HG03460 (cell line): ENCODE measurements at regions not wholly inside any gene's neighbourhood (a gene's known extent, or its start where the extent isn't known, plus 50 kb on each side); places are given as distances from the start of the nearest gene placed in this dataset.

Source experiments
- ATAC-seq: cut with Tn5 transposase; IDR thresholded peaks from one replicate; pipeline ENCODE4 v1.9.1; 2021; ENCODE audit not compliant: unreplicated experiment

DNA sequence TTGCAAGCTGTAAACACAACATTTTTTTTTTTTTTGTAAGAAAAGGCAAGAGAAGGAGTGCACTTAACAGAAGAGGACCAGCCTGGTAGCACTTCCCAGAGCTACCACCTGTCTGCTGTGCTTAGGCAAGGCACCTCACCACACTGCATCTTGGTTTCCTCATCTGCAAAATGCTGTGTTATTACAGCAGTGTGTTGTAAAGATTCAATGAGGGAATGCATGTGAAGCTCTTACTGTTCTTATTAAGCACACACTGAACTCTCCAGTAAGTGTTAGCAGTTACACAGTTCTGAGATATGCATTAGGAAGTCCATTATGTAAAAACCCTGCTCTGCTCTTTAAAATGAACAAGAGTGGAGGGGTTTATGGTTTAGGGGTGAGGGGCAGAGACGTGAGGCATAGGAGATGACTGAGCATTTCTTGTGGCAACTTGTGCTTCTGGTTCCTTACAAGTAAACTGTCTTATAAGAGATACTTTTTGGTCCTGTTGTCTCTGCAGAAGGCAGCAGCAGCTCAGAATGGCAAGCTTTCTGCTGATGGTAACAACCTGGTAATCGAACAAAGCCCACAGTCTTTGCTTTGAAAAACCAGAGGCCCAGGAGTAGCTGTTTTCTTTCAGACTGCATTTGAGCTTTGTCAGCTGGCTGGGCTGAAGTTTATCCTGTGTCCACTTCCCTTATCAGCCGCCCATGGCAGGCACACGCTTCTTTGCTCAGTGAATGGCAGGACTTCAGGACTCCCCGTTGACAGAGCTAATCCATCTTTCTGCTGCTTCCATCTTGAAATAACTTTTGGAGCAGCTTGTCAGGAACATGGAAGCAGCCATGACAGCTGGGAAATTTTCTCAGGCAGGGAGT lies 98.8 kb upstream of the BMPER start:
- ATAC-seq, result no peak

DNA sequence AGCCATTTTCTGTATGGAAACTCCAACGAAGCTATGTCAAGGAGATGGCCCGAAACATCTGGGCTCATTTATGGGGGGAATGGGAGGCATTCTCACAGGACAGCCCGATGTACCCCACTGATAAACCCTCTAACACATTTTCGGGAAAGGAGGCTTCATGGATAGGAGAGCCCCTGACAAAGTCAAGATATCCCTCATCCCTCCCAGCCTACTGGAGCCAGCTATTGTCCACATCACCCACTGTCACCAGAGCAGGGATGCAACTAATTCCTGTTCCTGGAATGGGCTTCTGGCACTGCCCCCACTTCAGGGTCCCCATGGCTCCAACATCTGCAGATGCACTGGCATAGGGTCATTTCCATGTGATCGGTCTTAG lies 98.2 kb upstream of the BMPER start:
- no peak for ATAC-seq

DNA sequence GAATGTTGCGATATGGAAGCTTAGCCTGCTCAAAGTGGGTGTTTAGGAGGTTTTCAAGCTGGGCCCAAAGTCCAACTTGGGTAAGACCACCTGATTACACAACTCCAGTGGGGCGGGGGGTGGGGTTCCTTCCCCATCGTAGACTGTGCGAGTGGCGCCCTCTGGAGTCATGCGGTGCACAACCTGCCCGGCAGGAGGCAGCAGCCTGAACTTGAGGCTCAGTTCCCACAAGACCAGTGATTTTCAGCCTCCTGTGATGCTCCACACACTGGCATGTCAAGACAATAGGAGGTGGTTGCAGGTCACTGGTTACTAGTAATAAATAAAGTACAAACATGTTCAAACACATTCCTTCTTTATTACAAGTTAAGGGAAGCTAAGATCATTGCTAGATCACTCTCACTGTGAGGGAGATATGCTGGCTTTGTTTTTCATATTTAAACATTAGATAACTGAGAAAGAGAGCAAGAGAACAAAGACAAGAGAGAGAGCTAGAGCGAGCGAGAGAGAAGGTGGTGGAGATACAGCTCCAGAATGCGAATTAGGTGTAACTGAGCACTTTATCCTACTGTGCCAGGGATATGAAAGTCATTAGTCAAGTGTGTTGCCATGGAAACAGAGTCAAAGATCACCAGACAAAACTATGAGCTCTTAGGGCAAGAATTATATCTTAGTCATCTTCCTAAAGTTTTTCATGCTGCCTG lies 97.4 kb upstream of the BMPER start:
- no peak for ATAC-seq

DNA sequence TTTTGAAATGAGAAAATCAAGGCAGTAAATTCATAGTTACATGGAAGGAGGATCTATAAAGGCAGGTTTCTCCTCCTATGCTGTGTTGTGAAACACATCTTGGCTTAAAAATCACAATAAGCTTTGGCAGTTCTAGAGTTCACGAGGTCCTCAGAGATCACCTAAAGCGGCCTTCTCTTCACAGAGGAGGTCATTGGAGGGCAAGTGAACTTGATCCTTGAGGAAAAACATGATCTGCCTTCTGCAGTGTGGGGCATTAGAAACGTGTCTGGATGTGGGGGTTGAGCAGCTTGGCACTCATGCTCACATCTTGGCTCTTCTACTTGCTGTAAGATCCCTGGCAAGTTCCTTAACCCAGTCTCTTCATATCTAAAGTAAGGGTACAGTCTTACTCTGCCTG lies 96.1 kb upstream of the BMPER start:
- ATAC-seq, result no peak

DNA sequence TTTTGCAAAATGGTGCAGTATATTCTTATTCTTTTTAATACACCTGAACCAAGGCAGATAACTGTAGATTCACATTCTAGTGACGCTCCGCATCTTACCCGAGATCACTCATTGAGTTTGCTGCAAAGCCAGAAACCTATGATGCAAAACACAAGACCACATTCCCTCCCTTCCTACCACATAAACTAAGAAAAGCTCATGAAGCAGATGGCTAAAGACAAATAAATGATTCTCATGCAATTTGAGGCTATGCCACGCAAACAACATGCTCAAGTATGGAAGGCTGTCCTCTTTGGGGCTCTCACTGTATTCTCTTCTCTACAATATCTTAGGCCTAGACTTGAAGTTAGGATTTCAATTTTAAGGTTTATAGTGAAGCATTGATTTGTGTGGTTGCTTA lies 95.0 kb upstream of the BMPER start:
- ATAC-seq, result no peak

DNA sequence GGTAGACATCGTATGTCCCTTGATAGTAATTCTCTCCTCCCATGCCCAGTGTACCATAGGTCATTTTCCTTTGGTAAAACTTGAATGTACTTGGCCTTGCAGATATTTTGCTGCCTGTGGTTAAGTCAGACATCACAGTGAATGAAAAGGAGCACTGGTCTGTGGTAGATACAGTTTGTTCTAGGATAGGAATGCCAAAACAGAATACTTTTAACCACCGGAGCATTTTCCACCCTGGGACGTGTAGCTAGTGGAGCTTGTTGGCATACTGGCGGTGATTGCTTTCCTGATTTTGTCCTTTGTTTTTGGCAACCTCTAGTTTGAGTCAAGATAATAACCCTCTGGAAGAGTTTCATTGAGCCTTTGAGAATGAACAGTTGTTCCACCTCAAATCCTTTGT lies 92.0 kb upstream of the BMPER start:
- ATAC-seq, result no peak

DNA sequence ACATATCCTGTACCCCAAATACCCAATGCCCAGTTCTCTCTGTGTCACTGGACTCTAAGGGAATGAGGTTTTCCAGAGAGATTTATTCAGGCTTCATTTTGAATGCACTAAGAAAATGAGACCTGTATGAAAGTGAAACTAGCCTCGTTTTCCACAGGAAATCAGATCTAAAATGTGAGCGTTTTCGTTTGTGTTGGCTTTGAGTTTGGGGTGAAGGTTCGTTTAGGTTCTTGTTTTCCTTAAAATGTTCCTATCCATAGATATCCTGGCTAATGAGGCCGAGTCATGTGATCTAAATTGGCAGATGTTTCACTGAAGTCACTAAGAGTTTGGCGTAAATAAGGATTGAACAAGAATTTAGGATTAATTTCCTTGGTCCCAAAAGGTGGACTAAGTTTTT lies 90.9 kb upstream of the BMPER start:
- ATAC-seq, result no peak

DNA sequence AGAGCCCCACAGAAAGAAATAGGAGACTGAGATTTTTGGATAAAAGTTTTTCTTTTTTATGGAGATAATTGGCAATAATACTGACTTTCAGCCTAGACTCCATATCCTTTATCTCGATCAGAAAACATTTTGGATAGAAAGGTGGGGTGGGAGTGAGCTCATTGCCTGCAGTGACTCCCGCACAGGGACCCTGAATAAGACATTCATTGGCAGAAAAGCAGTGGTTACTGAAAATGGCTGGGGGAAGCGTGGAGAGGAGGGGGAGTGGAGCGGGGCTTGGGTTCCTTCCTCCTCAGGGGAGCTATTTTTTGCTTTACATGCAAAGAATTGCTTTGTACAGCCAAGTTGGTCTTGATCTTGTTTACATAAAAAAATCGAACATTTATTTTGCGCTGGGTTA lies 90.4 kb upstream of the BMPER start:
- ATAC-seq, result no peak

DNA sequence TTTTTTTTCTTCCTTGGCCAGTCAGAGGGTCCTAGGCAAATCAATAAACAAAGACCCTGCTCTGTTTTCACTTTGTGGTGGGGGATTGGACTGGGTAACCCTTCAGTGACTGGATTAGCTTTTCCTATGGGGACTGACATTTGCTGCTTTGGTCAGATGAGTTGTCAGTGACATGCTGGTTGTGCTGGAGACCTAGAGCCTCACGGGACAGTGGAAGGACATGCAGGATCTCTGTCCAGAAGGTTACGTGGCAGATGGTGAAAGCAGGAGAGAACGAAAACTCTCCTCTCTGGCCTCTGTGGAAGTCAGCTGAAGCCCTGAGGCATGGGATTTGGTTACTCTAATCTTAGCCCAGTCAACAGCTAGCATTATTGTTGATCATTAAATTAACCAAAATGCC lies 90.0 kb upstream of the BMPER start:
- no peak for ATAC-seq

DNA sequence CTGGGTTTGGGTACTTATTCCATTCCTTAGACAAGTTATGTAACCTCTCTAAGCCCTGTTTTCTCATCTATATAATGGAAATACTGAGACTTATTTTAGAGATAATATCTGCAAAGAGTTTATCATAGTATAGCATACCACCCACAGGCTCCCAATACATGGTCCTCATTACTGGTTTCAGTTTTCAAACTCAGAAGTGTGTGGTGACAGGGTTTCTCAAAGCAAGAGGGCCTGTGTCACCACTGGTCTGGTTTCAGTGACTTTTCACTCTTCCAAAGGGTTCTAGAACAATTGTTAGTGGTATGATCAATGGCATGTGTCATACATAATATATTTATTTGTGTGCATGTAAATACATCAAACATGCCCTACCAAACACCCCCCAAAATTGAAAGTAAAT lies 89.2 kb upstream of the BMPER start:
- no peak for ATAC-seq

DNA sequence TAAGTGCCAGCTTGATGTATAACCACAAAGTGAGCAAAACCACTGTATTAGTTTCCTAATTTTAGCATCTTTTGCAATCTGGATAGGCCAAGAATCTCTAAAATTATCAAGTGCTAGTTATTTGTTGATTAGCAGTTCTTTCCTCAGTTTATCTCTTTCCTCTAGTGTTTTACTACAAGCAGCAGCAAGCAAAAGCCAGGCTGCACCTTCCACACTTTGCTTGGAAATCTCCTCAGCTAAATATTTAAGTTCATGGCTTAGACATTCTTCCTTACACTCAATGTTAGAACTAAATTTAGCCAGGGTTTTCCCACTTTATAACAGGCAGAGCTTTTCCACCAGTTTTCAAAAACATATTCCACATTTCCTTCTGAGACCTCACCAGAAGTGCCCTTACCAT lies 85.7 kb upstream of the BMPER start:
- ATAC-seq, result no peak

DNA sequence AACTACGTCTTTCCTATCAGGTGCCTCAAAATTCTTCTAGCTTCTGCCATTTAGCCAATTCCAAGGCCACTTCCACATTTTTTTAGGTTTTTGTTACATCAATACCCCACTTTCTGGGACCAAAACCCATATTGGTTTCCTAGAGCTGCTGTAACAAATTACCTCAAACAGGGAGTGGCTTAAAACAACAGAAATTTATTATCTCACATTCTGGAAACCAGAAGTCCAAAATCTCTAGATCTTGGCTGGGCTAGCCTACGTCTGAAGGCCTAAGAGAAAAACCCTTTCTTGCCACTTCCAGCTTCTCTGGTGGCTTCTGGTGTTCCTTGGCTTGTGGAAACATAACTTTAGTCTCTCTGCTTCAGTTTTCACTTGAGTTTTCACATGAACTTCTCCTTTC lies 85.1 kb upstream of the BMPER start:
- ATAC-seq, result no peak

DNA sequence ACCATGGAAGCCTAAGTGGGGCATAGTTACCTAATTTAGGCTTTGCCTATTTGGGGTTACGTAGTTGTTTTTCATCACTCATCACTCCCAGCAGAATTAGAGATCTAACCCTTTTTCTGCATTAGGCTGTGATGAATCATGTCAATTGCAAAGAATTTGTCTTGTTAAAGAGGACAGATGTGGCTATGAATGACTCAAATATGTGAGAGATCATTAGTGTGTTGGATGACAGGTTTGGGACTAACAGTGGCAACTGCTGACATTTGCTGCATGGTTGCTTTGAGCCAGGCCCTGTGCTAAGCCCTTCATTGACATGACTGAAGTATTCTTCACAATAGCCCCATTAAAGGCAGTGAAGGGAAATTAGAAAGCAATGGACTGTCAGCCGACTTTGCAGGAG lies 83.4 kb upstream of the BMPER start:
- no peak for ATAC-seq

DNA sequence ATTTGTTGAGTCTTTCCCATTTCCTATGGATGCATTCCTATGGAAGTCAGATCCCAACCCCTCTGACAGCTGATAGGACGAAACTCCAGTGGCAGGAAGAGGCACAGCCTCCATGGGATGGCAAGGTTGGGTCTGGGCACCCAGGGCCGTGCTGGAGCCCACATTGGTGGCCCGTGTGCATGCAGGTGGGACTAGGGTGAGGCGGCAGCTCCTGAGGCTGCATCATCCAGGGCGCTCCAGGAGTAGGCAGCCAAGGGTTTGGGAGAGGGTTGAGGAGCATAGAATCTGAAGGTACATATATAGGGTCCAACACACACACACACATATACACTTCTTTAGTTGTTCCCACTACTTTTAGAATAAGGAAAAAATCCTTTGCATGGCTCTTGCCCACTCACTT lies 81.4 kb upstream of the BMPER start:
- no peak for ATAC-seq

DNA sequence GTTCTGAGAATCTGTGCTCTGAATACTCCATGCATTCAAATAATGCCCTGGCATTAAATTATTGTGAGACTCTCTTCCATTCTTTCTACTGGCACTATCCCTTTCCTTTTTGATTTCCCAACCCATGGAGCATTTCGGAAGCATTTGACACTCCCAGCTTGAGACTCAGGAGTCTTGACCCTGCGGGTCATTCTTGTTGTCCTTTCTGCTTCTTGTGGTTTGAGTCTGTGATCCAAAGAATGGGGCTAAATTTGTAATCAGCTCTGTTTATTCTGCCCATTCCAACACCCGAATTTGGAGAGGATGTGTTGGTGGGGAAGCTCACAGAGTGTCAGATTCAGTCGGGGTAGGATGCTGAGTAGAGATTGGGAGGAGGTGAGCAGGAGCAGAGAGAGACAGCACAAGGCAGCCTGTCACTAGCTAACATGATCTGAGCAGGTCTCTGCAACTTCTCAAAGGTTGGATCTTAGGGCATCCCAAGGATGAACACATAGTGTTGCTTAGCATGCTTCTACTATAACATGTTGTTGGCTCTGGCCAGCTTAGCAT lies 80.4 kb upstream of the BMPER start:
- ATAC-seq, result no peak

DNA sequence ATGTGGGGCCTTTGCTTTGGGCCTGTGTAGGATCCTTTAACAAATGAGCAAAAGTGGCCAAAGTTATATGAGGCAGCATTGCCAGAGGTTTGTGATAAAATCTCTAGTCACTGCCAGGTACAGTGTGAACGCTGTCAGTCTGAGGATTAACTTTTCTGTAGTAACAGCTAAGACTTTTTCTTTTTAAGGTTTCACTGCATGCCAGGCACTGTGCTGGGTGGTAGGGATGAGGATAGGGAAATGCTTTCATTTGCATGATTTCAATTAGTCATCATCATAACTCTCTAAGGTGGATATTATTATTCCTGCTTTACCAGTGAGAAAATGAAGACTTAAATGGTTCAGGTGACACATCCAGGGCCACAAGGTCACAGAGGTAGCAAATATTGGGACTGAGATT lies 79.7 kb upstream of the BMPER start:
- ATAC-seq, result no peak

DNA sequence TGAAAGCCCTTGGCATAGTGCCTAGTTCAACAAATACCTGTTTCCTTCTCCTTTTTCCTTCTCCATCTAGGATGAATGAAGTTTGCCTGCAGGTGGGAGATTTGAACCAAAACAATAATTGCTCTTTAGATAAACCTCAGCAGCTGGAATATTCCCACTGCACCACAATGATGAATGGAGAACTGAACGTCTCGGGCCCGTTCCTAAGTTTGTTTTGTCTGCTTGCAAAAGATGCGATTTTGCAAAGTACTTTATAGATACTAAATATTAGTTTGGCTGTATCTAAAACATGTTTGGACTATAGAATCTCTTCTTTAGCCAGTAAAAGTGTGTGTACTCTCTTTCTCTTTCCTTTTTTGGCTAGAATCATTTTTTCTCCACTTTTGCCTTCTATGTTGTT lies 75.8 kb upstream of the BMPER start:
- no peak for ATAC-seq

DNA sequence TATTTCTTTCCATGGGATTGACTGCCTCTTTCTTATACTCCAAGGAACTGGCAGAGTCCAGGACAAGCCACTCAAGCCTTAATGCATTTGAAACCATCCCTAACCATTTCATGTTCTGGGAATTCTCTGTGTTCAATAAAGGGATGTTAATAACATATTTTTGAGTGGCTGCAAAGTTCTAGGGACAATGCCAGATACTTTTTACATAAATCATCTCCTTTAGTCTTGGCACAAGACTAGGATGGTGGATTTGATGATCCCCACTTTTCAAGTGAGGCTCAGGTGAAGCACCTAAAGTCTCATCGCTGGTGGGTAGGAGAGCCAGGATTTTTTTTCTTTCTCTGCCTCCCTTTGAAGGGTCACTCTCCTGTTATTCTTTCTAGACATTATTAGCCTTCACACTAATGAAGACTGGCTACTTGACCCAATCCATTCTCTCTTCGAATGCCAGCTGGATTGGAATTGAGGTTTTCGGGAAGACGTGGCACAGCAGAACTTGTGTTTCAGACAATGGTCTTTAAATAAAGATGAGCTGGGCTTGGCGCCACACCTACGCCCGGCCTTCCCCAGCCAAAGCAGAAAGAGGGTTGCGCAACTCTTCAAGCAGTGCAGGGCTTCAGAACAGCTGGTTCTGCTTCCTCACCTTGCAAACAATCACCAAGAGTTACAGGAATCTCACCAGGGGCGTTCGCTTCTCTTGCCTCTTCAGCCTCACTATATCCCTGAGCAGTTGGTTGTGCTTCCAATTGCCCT lies 73.8 kb upstream of the BMPER start:
- ATAC-seq, result no peak

DNA sequence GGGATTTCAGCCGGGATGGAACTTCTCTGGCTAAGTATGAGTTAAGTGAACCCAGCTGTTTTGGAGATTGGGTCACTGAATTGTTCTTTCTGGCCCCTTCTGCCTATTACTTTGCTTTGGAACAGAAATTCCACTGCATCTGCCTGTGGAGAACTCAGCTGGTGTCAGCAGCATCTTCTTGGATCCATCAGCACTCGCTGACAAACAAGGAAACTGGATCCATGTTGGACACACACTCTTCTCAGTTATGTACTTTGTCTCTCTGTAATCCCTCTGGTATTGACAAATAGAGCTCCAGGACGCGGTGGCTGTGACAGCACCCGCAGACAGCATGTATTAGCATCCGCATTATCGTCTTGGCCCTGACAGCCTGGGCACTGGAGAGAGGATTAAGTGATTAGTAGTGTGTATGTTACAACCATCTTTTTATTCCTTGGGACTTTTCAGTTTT lies 73.0 kb upstream of the BMPER start:
- no peak for ATAC-seq

DNA sequence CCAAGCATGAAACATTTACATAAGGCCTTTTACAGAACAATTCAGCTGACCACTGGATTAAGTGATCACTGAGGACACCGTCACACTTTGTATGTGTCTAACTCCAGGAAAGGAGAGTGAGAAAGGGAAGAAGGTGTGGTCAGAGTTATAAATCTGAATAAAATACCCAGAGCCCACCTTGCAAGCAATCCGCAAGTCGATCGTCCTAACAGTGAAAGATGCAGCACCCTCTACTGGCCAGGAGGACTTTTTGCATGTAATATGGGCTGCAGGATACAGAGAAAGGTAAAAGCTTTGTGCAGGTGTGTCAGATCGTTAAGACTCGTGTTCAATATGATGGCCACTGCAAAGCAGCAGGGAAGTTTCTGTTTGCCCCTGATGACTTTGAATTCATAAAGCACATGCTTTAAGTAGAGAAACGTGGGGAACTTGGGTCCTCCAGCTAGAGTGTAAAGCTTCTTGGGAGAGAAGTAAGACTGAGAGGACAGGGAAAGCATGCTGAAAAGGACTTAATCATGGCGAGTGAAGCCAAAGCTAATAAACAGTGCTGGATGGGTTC lies 68.5 kb upstream of the BMPER start:
- no peak for ATAC-seq

DNA sequence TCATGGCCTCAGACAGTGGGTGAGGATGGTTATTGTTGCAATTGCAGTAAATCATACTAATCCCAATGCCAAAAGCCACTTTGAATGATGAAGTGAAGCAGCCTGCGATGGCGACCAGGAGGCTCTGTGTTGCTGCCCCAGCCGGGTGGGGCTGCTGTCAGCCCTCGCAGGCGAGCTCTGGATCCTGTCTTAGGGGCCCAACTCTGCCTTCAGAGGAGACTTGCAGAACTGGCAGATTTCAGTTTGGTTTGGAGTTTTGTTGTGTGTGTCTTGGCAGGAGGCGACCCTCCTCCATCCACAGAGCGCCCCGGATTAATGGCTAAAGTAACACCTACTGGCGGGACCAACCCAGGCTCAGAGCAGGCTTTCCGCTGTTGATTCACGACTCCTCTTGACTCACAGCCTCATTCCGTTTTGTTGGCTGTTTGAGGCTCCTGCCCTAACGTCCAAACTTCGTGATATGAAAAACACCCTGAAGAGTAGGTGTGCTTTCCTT lies 67.9 kb upstream of the BMPER start:
- ATAC-seq, result no peak
